K562 (cell line): ENCODE measurements at regions not wholly inside any gene's neighbourhood (a gene's known extent, or its start where the extent isn't known, plus 50 kb on each side); places are given as distances from the start of the nearest gene placed in this dataset.

Experiments used
- ATAC-seq: fragments of 200-7000 bp; cut with Tn5 transposase; 3 replicates; pipeline ENCODE4 v1.9.1; 2020; ENCODE audit warnings: moderate library complexity
- BruUV-seq: library from RNA; stranded (reverse); fragments of 400-500 nt; replicated peaks from 2 replicates; lab custom pipeline; 2021; lab: Mats Ljungman, UMichigan
- CTCF ChIA-PET: fragments of 300-600 bp; formaldehyde crosslinking; extraction: SDS; loops from one replicate; lab custom pipeline; 2021; ENCODE audit warnings: low intra/inter-chr PET ratio; lab: Yijun Ruan, JAX
- POLR2A ChIA-PET: fragments of 300-600, 350-650 bp; sonication (Branson Sonifier 250); formaldehyde crosslinking; extraction: SDS; loops from one replicate; lab custom pipeline; 2021; ENCODE audit warnings: antibody characterized with exemption, inconsistent platforms; lab: Yijun Ruan, JAX
- DNase-seq, 4 experiments: peaks; one replicate each; pipeline versions ENCODE4 v3.0.0 to v3.0.0-alpha.2; 2011 to 2018; ENCODE audit warnings: low spot score in 3 of 4, mixed read lengths in 3 of 4; ENCODE audit errors: extremely low read depth in 1 of 4
- FAIRE-seq: peaks from 2 replicates; lab custom pipeline; 2011; peaks lifted over from hg19 to GRCh38; lab: Jason Lieb, UNC
- H2AFZ ChIP-seq: 2 replicates; pipeline ENCODE4 v1.6.0; 2011; ENCODE audit warnings: low read depth, low read length, control low read depth, inconsistent platforms
- H3K27ac ChIP-seq: fragments of 200-600 bp; 3 replicates; pipeline ENCODE4 v1.8.0; 2011; ENCODE audit warnings: low read depth, mild to moderate bottlenecking, control low read depth, inconsistent platforms, low read length, moderate library complexity, mixed read lengths; ENCODE audit errors: extremely low read depth
- H3K27me3 ChIP-seq, 2 experiments: fragments of 300-600 bp in 1 of 2; 2 replicates in 1 of 2; 3 replicates in 1 of 2; pipeline versions ENCODE4 v1.6.0 to v1.8.0; 2011; ENCODE audit warnings: inconsistent platforms in 2 of 2, low read length in 2 of 2, mild to moderate bottlenecking in 1 of 2, mixed read lengths in 1 of 2, moderate library complexity in 1 of 2; ENCODE audit not compliant: control insufficient read depth in 2 of 2, insufficient read depth in 2 of 2
- H3K36me3 ChIP-seq: fragments of 300-600 bp; 3 replicates; pipeline ENCODE4 v1.8.0; 2011; ENCODE audit warnings: mild to moderate bottlenecking, low read length, inconsistent platforms; ENCODE audit not compliant: control insufficient read depth, insufficient read depth
- H3K4me1 ChIP-seq, 2 experiments: fragments of 200-600 bp in 1 of 2; replicated peaks in 1 of 2; 2 replicates in 1 of 2; 3 replicates in 1 of 2; pipeline versions ENCODE4 v1.5.1 to v1.8.0; 2011; ENCODE audit warnings: inconsistent platforms in 2 of 2, low read length in 2 of 2, mild to moderate bottlenecking in 1 of 2, mixed read lengths in 1 of 2, moderate library complexity in 1 of 2; ENCODE audit not compliant: control insufficient read depth in 2 of 2, insufficient read depth in 2 of 2
- H3K4me2 ChIP-seq: 2 replicates; pipeline ENCODE4 v1.6.1; 2011; ENCODE audit warnings: low read length, control low read depth, inconsistent platforms, mixed read lengths; ENCODE audit not compliant: insufficient read depth
- H3K4me3 ChIP-seq: fragments of 200-600 bp; sonication (generic), shearing (Covaris generic); 2 replicates; pipeline ENCODE4 v1.5.1; 2016; ENCODE audit warnings: control low read depth, inconsistent platforms
- H3K79me2 ChIP-seq: fragments of 200-600 bp; 3 replicates; pipeline ENCODE4 v1.8.0; 2011; ENCODE audit warnings: low read length, inconsistent platforms; ENCODE audit not compliant: control insufficient read depth, insufficient read depth
- H3K9ac ChIP-seq, 2 experiments: 2 replicates each; pipeline versions ENCODE4 v1.6.0 to v1.6.1; 2011; ENCODE audit warnings: low read depth in 2 of 2, low read length in 2 of 2, control low read depth in 1 of 2, inconsistent platforms in 1 of 2, mild to moderate bottlenecking in 1 of 2, mixed read lengths in 1 of 2; ENCODE audit not compliant: insufficient read depth in 1 of 2
- H3K9me1 ChIP-seq: one replicate; pipeline ENCODE4 v1.6.0; 2011; ENCODE audit warnings: inconsistent platforms, mild to moderate bottlenecking, low read length, moderate library complexity; ENCODE audit not compliant: control insufficient read depth, insufficient read depth
- H3K9me3 ChIP-seq: replicated peaks from 2 replicates; pipeline ENCODE4 v1.5.1; 2011; ENCODE audit warnings: low read depth, low read length, inconsistent platforms; ENCODE audit not compliant: control insufficient read depth, insufficient read depth
- H4K20me1 ChIP-seq: replicated peaks from 2 replicates; pipeline ENCODE4 v1.6.1; 2011; ENCODE audit warnings: low read length, inconsistent platforms, mixed read lengths; ENCODE audit not compliant: control insufficient read depth, insufficient read depth
- AFF1 ChIP-seq, 2 experiments: fragments of 450-650 bp; IDR thresholded peaks; 2 replicates each; pipeline ENCODE4 v1.6.1; 2018; ENCODE audit warnings: mild to moderate bottlenecking in 2 of 2, low read depth in 1 of 2; ENCODE audit not compliant: partially characterized antibody in 2 of 2
- ATF7 ChIP-seq: fragments of 450-650 bp; IDR thresholded peaks from 2 replicates; pipeline ENCODE4 v1.7.1; 2014; ENCODE audit warnings: mild to moderate bottlenecking, moderate library complexity
- BRCA1 ChIP-seq, 2 experiments: fragments of 450-650 bp in 1 of 2; sonication (generic) in 1 of 2; formaldehyde crosslinking in 1 of 2; IDR thresholded peaks; 2 replicates each; pipeline versions ENCODE4 v1.5.0 to v1.6.1; 2017 to 2020; ENCODE audit warnings: mild to moderate bottlenecking in 1 of 2, missing genetic modification reagents in 1 of 2
- LARP7 ChIP-seq: fragments of 450-650 bp; IDR thresholded peaks from 2 replicates; pipeline ENCODE4 v1.6.1; 2016
- WGBS: fragments of 100-300 bp; shearing (Covaris generic); methylation state at CpG from one replicate; pipeline ENCODE4 v1.1.6; 2016; ENCODE audit warnings: low coverage, mixed read lengths; ENCODE audit not compliant: insufficient coverage; ENCODE audit errors: missing lambda C conversion rate; 5-methylcytosine and 5-hydroxymethylcytosine counted together
- in situ Hi-C: fragments of 300-500 bp; cut with MboI; formaldehyde crosslinking; loops from 4 replicates; pipeline ENCODE4 v1.15.0; 2018; ENCODE audit warnings: inconsistent platforms, mixed read lengths
- intact Hi-C: fragments of 100-400 bp; cut with micrococcal nuclease; formaldehyde crosslinking; loops from 2 replicates; pipeline ENCODE4 v1.14.2; 2022
- TF ChIP-seq, protein P1 (sequence below), 2 experiments: fragments of 450-650 bp; formaldehyde crosslinking in 1 of 2; IDR thresholded peaks; 2 replicates each; pipeline versions ENCODE4 v1.4.0 to v1.6.1; 2014 to 2020; ENCODE audit warnings: mild to moderate bottlenecking in 2 of 2, borderline replicate concordance in 1 of 2, low read depth in 1 of 2

DNA sequence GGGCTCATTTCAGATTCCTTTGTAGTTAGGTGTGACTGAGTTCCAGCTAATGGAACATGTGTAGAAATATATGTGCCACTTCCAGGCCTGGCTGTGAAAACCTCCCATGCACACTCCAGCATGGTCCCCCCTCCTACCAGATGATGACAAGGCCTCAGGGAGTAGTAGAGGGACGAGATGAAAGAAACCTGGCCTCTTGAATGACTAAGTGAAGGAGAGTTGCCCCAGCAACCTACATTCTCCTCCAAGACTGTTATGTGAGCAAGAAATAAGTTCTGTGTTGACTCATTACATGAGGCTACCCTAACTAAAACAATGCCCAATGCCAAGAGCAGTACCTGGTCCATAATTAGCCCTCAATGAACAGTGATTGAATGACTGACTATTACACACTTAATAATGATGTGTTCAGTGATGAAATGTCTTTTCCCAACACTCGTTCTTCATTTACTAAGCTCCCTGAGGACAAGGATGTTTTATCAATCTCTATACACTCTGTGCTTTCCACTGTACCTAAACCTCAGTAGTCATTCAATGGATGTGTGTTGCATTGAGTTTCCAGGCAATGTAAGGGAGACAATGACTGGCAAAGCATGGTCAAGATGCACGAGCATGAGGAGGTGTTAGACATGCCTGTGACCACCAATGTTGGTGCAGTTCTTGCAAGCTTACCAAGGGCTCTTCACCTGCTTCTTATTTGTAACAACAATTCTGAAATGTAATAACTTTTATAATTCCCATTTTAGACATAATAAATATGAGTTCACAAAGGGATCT, 62.0 kb upstream of the BCL6 start:
- WGBS: 4% methylated on average over 3 of the region's 3 CpGs
- H3K4me1 ChIP-seq: peaks cover 0 to 6% of the 10 kb centered on the region in 2 experiments; a peak in 1 of 5 replicates
- ChIA-PET CTCF (no interaction called here), POLR2A (no interaction called here)
- FAIRE-seq (no peak), DNase-seq (no peak), ATAC-seq (no peak)
- H3K9ac ChIP-seq: no peak overlapping the region
- H3K4me3 ChIP-seq: no peak overlapping the region
- peaks cover 5 to 44% of the 10 kb centered on the region in 2 experiments; a peak in 4 of 5 replicates for H3K27me3 ChIP-seq
- no peaks in the 10 kb centered on the region for H3K79me2 ChIP-seq
- H3K9me1 ChIP-seq: no peaks in the 10 kb centered on the region
- no peak for TF ChIP-seq ATF7
- no peak for TF ChIP-seq LARP7
- no peak for TF ChIP-seq BRCA1 (IDR thresholded peaks at IDR 0.05)
- TF ChIP-seq BRCA1 (CRISPR knock-in tag; IDR thresholded peaks at IDR 0.05): no peak
- TF ChIP-seq AFF1 (IDR thresholded peaks at IDR 0.05; ENCODE audit: low read depth in 1 of 2, partially characterized antibody in 2 of 2): no peak
- TF ChIP-seq, protein P1, sequence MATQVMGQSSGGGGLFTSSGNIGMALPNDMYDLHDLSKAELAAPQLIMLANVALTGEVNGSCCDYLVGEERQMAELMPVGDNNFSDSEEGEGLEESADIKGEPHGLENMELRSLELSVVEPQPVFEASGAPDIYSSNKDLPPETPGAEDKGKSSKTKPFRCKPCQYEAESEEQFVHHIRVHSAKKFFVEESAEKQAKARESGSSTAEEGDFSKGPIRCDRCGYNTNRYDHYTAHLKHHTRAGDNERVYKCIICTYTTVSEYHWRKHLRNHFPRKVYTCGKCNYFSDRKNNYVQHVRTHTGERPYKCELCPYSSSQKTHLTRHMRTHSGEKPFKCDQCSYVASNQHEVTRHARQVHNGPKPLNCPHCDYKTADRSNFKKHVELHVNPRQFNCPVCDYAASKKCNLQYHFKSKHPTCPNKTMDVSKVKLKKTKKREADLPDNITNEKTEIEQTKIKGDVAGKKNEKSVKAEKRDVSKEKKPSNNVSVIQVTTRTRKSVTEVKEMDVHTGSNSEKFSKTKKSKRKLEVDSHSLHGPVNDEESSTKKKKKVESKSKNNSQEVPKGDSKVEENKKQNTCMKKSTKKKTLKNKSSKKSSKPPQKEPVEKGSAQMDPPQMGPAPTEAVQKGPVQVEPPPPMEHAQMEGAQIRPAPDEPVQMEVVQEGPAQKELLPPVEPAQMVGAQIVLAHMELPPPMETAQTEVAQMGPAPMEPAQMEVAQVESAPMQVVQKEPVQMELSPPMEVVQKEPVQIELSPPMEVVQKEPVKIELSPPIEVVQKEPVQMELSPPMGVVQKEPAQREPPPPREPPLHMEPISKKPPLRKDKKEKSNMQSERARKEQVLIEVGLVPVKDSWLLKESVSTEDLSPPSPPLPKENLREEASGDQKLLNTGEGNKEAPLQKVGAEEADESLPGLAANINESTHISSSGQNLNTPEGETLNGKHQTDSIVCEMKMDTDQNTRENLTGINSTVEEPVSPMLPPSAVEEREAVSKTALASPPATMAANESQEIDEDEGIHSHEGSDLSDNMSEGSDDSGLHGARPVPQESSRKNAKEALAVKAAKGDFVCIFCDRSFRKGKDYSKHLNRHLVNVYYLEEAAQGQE (IDR thresholded peaks at IDR 0.05; ENCODE audit: borderline replicate concordance): no peak
- TF ChIP-seq, protein P1 (CRISPR knock-in tag; IDR thresholded peaks at IDR 0.05; ENCODE audit: low read depth): no peak
- intact Hi-C loops (no loop called here), in situ Hi-C loops (no loop called here)
- H3K9me3 ChIP-seq: no peaks in the 10 kb centered on the region
- no peak overlapping the region for H2AFZ ChIP-seq
- no TSS peak for BruUV-seq
- H3K36me3 ChIP-seq: no peaks in the 10 kb centered on the region
- no peaks in the 10 kb centered on the region for H4K20me1 ChIP-seq
- no peak overlapping the region for H3K4me2 ChIP-seq
- no peak overlapping the region for H3K27ac ChIP-seq
